Gastroesophageal sphincter (tissue), 4 donors: ENCODE measurements at regions not wholly inside any gene's neighbourhood (a gene's known extent, or its start where the extent isn't known, plus 50 kb on each side); places are given as distances from the start of the nearest gene placed in this dataset.
A peak's percentile ranks its signal among the peaks of the same experiment; 100 is the strongest.

Source experiments
- ATAC-seq: fragments of 150-250 bp; one replicate; pipeline ENCODE4 v1.9.1; 2016; ENCODE audit warnings: mild to moderate bottlenecking, moderate library complexity
- H3K27ac ChIP-seq, 4 donors: fragments of 200-600 bp; sonication (generic) in 3 of 4; 1 replicate in 3 of 4; 2 replicates in 1 of 4; pipeline ENCODE4 v1.5.1; 2016 to 2019
- H3K27me3 ChIP-seq: fragments of 200-600 bp; sonication (generic); one replicate; pipeline ENCODE4 v1.5.1; 2019
- H3K36me3 ChIP-seq, 2 donors: fragments of 200-600 bp; sonication (generic); one replicate each; pipeline ENCODE4 v1.5.1; 2019; ENCODE audit warnings: control low read depth in 1 of 2
- H3K4me1 ChIP-seq, 3 donors: fragments of 200-600 bp; sonication (generic); 1 replicate in 2 of 3; 2 replicates in 1 of 3; pipeline ENCODE4 v1.5.1; 2016 to 2019; ENCODE audit warnings: control low read depth in 2 of 3
- H3K4me3 ChIP-seq, 2 donors: fragments of 200-600 bp; sonication (generic); one replicate each; pipeline ENCODE4 v1.5.1; 2019; ENCODE audit warnings: mild to moderate bottlenecking in 1 of 2, moderate library complexity in 1 of 2
- H3K9me3 ChIP-seq, 3 donors: fragments of 200-600 bp; sonication (generic); one replicate each; pipeline ENCODE4 v1.5.1; 2017 to 2019; ENCODE audit warnings: control low read depth in 2 of 3
- CTCF ChIP-seq, 4 experiments: fragments of 200-600 bp in 2 of 4; fragments of 450-650 bp in 2 of 4; sonication (generic) in 1 of 4; IDR thresholded peaks; one replicate each; pipeline ENCODE4 v1.5.1; 2017 to 2019; ENCODE audit warnings: antibody characterized with exemption in 4 of 4, mild to moderate bottlenecking in 2 of 4, moderate library complexity in 2 of 4
- EP300 ChIP-seq: sonication (generic); formaldehyde crosslinking; IDR thresholded peaks from one replicate; pipeline ENCODE4 v1.6.1; 2017; ENCODE audit warnings: antibody characterized with exemption, mild to moderate bottlenecking
- POLR2A ChIP-seq, 2 donors: fragments of 450-650 bp; IDR thresholded peaks; one replicate each; pipeline ENCODE4 v1.6.1; 2017; ENCODE audit warnings: antibody characterized with exemption in 2 of 2, mild to moderate bottlenecking in 2 of 2, moderate library complexity in 1 of 2
- POLR2AphosphoS5 ChIP-seq: sonication (generic); formaldehyde crosslinking; IDR thresholded peaks from one replicate; pipeline ENCODE4 v1.6.1; 2017; ENCODE audit warnings: antibody characterized with exemption
- WGBS, 2 donors: methylation state at CpG; one replicate each; pipeline ENCODE4 v1.1.5; 2018; ENCODE audit warnings: low coverage in 1 of 2; 5-methylcytosine and 5-hydroxymethylcytosine counted together

DNA sequence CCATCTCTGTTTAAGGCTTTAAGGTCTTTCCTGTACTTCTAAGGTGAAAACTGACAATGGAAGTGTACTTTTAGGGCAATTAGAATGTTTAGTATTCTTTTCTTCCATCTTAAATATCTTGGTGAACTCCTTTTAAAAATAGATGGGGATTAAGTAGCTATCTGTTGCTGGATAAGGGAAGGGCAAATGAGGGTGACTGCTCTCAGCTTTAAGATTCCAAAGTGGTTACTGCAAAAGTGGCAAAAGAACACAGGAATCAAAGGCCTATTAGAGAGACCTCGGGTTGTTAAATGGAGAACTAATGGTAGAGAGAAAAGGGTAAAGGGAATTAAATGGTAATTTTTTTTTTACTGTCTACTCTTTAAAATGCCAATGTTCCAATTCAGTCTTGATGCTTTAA is 774.1 kb upstream of the B3GALT2 start:
- peaks cover 0 to 9% (median 0%) of the 10 kb centered on the region in 3 donors for H3K4me1 ChIP-seq
- 7 to 14% methylated on average over 1 of the region's 1 CpG for WGBS, 2 donors
- H3K36me3 ChIP-seq = no peaks in the 10 kb centered on the region
- no peak for ATAC-seq
- no peaks in the 10 kb centered on the region for H3K27me3 ChIP-seq
- H3K9me3 ChIP-seq = no peaks in the 10 kb centered on the region
- TF ChIP-seq POLR2AphosphoS5 = no peak
- no peak for TF ChIP-seq POLR2A (IDR thresholded peaks at IDR 0.05)
- no peak for TF ChIP-seq EP300
- no peak for TF ChIP-seq CTCF (IDR thresholded peaks at IDR 0.05)
- H3K4me3 ChIP-seq = no peak overlapping the region
- H3K27ac ChIP-seq = no peak overlapping the region

GRCh38 chr1:193960040-193960439 is 773.6 kb upstream of the B3GALT2 start:
- ATAC-seq = no peak

GRCh38 chr1:193957556-193958095 is 771.2 kb upstream of the B3GALT2 start:
- Histone ChIP-seq H3K27me3 (no peaks in the 10 kb centered on the region), H3K4me3 (no peak overlapping the region), H3K36me3 (no peaks in the 10 kb centered on the region), H3K27ac (no peak overlapping the region), H3K9me3 (no peaks in the 10 kb centered on the region), H3K4me1 (peaks cover 0 to 14% (median 0%) of the 10 kb centered on the region in 3 donors)
- TF ChIP-seq EP300 = no peak
- no peak for TF ChIP-seq POLR2A (IDR thresholded peaks at IDR 0.05)
- TF ChIP-seq CTCF (IDR thresholded peaks at IDR 0.05) = no peak
- TF ChIP-seq POLR2AphosphoS5 = no peak
- WGBS, 2 donors = 83 to 96% methylated on average over 4 to 6 of the region's 7 CpGs
- no peak for ATAC-seq

More at GRCh38 chr1:193960040-193960439, 773.6 kb upstream of the B3GALT2 start:
- Histone ChIP-seq H3K36me3 (no peaks in the 10 kb centered on the region), H3K4me1 (peaks cover 0 to 9% (median 0%) of the 10 kb centered on the region in 3 donors), H3K27me3 (no peaks in the 10 kb centered on the region), H3K9me3 (no peaks in the 10 kb centered on the region), H3K27ac (no peak overlapping the region), H3K4me3 (no peak overlapping the region)
- WGBS, 2 donors = 64 to 73% methylated on average over 2 of the region's 2 CpGs
- TF ChIP-seq EP300 (no peak), POLR2A (IDR thresholded peaks at IDR 0.05) (no peak), POLR2AphosphoS5 (no peak), CTCF (IDR thresholded peaks at IDR 0.05) (no peak)

- H3K36me3 ChIP-seq = no peaks in the 10 kb centered on the region
Measured at GRCh38 chr1:193952778-193953374, 766.5 kb upstream of the B3GALT2 start.

DNA sequence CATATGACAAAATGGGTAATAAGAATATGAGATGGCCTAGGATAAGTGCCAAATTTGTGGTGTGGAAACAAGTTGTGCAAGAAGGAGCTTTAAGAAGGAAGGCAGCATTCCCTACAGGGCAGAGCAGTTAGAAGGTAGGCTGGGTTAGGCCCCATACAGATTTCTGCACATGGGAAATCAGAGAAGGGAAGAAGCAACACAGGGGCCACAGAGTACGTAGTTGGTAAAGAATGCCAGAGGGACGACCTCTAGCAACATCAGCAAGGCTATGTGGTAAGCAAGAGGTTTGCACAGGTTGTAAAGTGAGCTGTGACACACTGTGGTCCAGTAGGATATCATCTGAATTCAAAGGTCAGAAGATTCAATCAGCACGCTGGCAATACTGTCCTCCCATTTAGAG is 765.6 kb upstream of the B3GALT2 start:
- no peaks in the 10 kb centered on the region for H3K27me3 ChIP-seq
- ATAC-seq = peak; percentile 16
- no peaks in the 10 kb centered on the region for H3K36me3 ChIP-seq
- no peaks in the 10 kb centered on the region for H3K9me3 ChIP-seq
- H3K4me3 ChIP-seq = no peak overlapping the region
- peaks cover 0 to 16% (median 4%) of the 10 kb centered on the region in 3 donors for H3K4me1 ChIP-seq
- 81 to 82% methylated on average over 3 of the region's 3 CpGs for WGBS, 2 donors
- TF ChIP-seq EP300 (no peak), POLR2A (IDR thresholded peaks at IDR 0.05) (no peak), CTCF (IDR thresholded peaks at IDR 0.05) (no peak), POLR2AphosphoS5 (no peak)
- no peak overlapping the region for H3K27ac ChIP-seq

More at GRCh38 chr1:193952778-193953374, 766.5 kb upstream of the B3GALT2 start:
- no peaks in the 10 kb centered on the region for H3K27me3 ChIP-seq
- H3K9me3 ChIP-seq = no peaks in the 10 kb centered on the region
- WGBS, 2 donors = 22 to 44% methylated on average over 1 of the region's 1 CpG
- no peak for TF ChIP-seq POLR2A (IDR thresholded peaks at IDR 0.05)
- no peak for TF ChIP-seq POLR2AphosphoS5
- no peak for TF ChIP-seq EP300
- no peak overlapping the region for H3K27ac ChIP-seq
- no peak for ATAC-seq
- no peak overlapping the region for H3K4me3 ChIP-seq
- H3K4me1 ChIP-seq = peaks cover 0 to 16% (median 4%) of the 10 kb centered on the region in 3 donors
